ENCODE measurements at regions not wholly inside any gene's neighbourhood (a gene's known extent, or its start where the extent isn't known, plus 50 kb on each side); places are given as distances from the start of the nearest gene placed in this dataset.

GRCh38 chr2:167822690-167823465 is 424.5 kb downstream of the STK39 start:
- TF ChIP-seq POLR2A (IDR thresholded peaks at IDR 0.05), result no peak
- TF ChIP-seq, protein P1, sequence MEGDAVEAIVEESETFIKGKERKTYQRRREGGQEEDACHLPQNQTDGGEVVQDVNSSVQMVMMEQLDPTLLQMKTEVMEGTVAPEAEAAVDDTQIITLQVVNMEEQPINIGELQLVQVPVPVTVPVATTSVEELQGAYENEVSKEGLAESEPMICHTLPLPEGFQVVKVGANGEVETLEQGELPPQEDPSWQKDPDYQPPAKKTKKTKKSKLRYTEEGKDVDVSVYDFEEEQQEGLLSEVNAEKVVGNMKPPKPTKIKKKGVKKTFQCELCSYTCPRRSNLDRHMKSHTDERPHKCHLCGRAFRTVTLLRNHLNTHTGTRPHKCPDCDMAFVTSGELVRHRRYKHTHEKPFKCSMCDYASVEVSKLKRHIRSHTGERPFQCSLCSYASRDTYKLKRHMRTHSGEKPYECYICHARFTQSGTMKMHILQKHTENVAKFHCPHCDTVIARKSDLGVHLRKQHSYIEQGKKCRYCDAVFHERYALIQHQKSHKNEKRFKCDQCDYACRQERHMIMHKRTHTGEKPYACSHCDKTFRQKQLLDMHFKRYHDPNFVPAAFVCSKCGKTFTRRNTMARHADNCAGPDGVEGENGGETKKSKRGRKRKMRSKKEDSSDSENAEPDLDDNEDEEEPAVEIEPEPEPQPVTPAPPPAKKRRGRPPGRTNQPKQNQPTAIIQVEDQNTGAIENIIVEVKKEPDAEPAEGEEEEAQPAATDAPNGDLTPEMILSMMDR (IDR thresholded peaks at IDR 0.05), result no peak
